HepG2 (cell line): ENCODE measurements at regions not wholly inside any gene's neighbourhood (a gene's known extent, or its start where the extent isn't known, plus 50 kb on each side); places are given as distances from the start of the nearest gene placed in this dataset.
A peak's percentile ranks its signal among the peaks of the same experiment; 100 is the strongest.

ENCODE experiments used
- DR1 ChIP-seq: sonication (generic); formaldehyde crosslinking; IDR thresholded peaks from 2 replicates; pipeline ENCODE4 v1.8.0; 2021; ENCODE audit warnings: mild to moderate bottlenecking, missing genetic modification reagents, inconsistent platforms
- HNRNPK ChIP-seq: fragments of 200-400 bp; formaldehyde crosslinking; IDR thresholded peaks from 2 replicates; pipeline ENCODE4 v1.6.1; 2018; ENCODE audit warnings: low read length, low read depth, moderate library complexity, mild to moderate bottlenecking; ENCODE audit not compliant: poor library complexity, severe bottlenecking
- HOXA3 ChIP-seq: sonication (generic); formaldehyde crosslinking; IDR thresholded peaks from 2 replicates; pipeline ENCODE4 v1.5.0; 2020; ENCODE audit warnings: missing genetic modification reagents
- POLR2A ChIP-seq, 2 experiments: IDR thresholded peaks; 2 replicates each; pipeline ENCODE4 v1.6.1; 2011; ENCODE audit warnings: low read depth in 2 of 2, low read length in 2 of 2, mild to moderate bottlenecking in 1 of 2, moderate library complexity in 1 of 2; ENCODE audit not compliant: insufficient read depth in 1 of 2
- SOX5 ChIP-seq: IDR thresholded peaks from 2 replicates; pipeline ENCODE4 v1.6.1; 2016; ENCODE audit warnings: borderline replicate concordance
- TAF15 ChIP-seq: fragments of 200-400 bp; formaldehyde crosslinking; IDR thresholded peaks from one replicate; pipeline ENCODE4 v1.6.1; 2018; ENCODE audit warnings: mild to moderate bottlenecking, low read depth, low read length; ENCODE audit not compliant: poor library complexity, severe bottlenecking
- TBP ChIP-seq: sonication (generic); formaldehyde crosslinking; IDR thresholded peaks from 2 replicates; pipeline ENCODE4 v1.5.0; 2020; ENCODE audit warnings: missing genetic modification reagents
- ZKSCAN8 ChIP-seq: IDR thresholded peaks from 2 replicates; pipeline ENCODE4 v1.6.1; 2016; ENCODE audit warnings: borderline replicate concordance, missing genetic modification reagents, missing compliant biosample characterization
- ZNF101 ChIP-seq: sonication (generic); formaldehyde crosslinking; IDR thresholded peaks from 2 replicates; pipeline ENCODE4 v1.4.0; 2020; ENCODE audit warnings: mild to moderate bottlenecking, low read depth, missing genetic modification reagents, borderline replicate concordance
- ZNF331 ChIP-seq: sonication (generic); formaldehyde crosslinking; IDR thresholded peaks from 2 replicates; pipeline ENCODE4 v1.4.0; 2020; ENCODE audit warnings: missing genetic modification reagents
- ZNF605 ChIP-seq: sonication (generic); formaldehyde crosslinking; IDR thresholded peaks from 2 replicates; pipeline ENCODE4 v1.8.0; 2022; ENCODE audit warnings: mild to moderate bottlenecking, missing genetic modification reagents
- TF ChIP-seq, protein P1 (sequence below): sonication (generic); formaldehyde crosslinking; IDR thresholded peaks from 2 replicates; pipeline ENCODE4 v1.8.1; 2022; ENCODE audit warnings: low read depth, mild to moderate bottlenecking, missing genetic modification reagents
- TF ChIP-seq, protein P2 (sequence below): sonication (generic); formaldehyde crosslinking; IDR thresholded peaks from 2 replicates; pipeline ENCODE4 v1.4.0; 2020; ENCODE audit warnings: missing genetic modification reagents, low read depth, mild to moderate bottlenecking, borderline replicate concordance
- TF ChIP-seq, protein P3 (sequence below): sonication (generic); formaldehyde crosslinking; IDR thresholded peaks from 2 replicates; pipeline ENCODE4 v1.4.0; 2020; ENCODE audit warnings: mild to moderate bottlenecking, missing genetic modification reagents
- TF ChIP-seq, protein P4 (sequence below): sonication (generic); formaldehyde crosslinking; IDR thresholded peaks from 2 replicates; pipeline ENCODE4 v1.5.1; 2020; ENCODE audit warnings: missing genetic modification reagents, mild to moderate bottlenecking, borderline replicate concordance

DNA sequence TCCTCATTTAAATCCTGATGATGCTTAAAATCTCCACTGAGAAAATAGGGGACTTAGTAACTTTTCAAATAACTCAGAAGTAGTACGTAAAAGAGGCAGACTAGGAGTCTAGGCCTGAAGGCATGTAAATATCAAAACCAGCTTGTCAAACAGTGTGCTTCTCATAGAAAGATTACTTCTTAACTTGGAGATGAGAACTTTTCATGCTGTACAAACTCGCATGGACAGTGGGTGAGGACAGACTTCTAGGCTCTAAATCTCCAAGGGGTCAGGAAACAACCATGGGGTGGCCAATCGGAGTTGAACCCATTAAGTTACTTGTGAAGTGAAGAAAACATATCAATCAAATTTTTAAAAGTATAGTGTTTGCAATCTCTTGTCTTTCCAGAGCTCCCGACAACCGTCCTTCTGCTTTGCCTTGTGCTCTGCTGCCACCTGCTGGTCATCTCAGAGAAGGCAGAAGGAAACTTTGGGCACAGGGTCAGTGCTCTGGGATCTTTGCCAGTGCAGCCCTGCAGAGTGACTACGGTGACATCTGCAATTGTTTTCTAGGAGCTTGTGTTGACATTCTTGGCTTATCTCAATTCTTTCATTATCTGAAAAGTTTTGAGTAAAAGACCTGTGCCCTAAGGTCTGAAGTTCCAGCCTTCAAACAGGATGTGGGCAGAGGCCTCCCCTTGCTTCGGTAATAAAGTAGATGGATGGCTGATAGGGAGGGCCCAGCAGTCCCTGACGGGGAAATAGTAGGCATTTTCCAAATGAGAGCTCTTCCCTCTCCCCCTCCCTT, 105.1 kb upstream of the PDE4B start (continued):
- TF ChIP-seq, protein P1, sequence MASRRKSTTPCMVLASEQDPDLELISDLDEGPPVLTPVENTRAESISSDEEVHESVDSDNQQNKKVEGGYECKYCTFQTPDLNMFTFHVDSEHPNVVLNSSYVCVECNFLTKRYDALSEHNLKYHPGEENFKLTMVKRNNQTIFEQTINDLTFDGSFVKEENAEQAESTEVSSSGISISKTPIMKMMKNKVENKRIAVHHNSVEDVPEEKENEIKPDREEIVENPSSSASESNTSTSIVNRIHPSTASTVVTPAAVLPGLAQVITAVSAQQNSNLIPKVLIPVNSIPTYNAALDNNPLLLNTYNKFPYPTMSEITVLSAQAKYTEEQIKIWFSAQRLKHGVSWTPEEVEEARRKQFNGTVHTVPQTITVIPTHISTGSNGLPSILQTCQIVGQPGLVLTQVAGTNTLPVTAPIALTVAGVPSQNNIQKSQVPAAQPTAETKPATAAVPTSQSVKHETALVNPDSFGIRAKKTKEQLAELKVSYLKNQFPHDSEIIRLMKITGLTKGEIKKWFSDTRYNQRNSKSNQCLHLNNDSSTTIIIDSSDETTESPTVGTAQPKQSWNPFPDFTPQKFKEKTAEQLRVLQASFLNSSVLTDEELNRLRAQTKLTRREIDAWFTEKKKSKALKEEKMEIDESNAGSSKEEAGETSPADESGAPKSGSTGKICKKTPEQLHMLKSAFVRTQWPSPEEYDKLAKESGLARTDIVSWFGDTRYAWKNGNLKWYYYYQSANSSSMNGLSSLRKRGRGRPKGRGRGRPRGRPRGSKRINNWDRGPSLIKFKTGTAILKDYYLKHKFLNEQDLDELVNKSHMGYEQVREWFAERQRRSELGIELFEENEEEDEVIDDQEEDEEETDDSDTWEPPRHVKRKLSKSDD, result no peak
- TF ChIP-seq TAF15 (no peak), TBP (CRISPR knock-in tag) (no peak), SOX5 (peak; percentile 99), HOXA3 (CRISPR knock-in tag) (peak; percentile 70), DR1 (no peak), ZNF331 (CRISPR knock-in tag) (peak; percentile 36; the same call in 1 of the 2 replicates), HNRNPK (no peak), ZKSCAN8 (CRISPR knock-in tag) (0 out of 2 replicates have a peak, but pooled peaks have one; percentile 44), ZNF101 (no peak), ZNF605 (CRISPR knock-in tag) (0 out of 2 replicates have a peak, but pooled peaks have one; percentile 48), POLR2A (IDR thresholded peaks at IDR 0.05; ENCODE audit: insufficient read depth in 1 of 2, low read depth in 2 of 2, low read length in 2 of 2) (no peak)
- TF ChIP-seq, protein P2, sequence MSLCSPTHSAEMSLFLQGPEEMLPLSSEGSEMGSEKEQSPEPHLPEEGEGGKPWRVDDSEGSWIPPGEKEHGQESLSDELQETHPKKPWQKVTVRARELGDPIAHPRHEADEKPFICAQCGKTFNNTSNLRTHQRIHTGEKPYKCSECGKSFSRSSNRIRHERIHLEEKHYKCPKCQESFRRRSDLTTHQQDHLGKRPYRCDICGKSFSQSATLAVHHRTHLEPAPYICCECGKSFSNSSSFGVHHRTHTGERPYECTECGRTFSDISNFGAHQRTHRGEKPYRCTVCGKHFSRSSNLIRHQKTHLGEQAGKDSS, result no peak
- TF ChIP-seq, protein P3, sequence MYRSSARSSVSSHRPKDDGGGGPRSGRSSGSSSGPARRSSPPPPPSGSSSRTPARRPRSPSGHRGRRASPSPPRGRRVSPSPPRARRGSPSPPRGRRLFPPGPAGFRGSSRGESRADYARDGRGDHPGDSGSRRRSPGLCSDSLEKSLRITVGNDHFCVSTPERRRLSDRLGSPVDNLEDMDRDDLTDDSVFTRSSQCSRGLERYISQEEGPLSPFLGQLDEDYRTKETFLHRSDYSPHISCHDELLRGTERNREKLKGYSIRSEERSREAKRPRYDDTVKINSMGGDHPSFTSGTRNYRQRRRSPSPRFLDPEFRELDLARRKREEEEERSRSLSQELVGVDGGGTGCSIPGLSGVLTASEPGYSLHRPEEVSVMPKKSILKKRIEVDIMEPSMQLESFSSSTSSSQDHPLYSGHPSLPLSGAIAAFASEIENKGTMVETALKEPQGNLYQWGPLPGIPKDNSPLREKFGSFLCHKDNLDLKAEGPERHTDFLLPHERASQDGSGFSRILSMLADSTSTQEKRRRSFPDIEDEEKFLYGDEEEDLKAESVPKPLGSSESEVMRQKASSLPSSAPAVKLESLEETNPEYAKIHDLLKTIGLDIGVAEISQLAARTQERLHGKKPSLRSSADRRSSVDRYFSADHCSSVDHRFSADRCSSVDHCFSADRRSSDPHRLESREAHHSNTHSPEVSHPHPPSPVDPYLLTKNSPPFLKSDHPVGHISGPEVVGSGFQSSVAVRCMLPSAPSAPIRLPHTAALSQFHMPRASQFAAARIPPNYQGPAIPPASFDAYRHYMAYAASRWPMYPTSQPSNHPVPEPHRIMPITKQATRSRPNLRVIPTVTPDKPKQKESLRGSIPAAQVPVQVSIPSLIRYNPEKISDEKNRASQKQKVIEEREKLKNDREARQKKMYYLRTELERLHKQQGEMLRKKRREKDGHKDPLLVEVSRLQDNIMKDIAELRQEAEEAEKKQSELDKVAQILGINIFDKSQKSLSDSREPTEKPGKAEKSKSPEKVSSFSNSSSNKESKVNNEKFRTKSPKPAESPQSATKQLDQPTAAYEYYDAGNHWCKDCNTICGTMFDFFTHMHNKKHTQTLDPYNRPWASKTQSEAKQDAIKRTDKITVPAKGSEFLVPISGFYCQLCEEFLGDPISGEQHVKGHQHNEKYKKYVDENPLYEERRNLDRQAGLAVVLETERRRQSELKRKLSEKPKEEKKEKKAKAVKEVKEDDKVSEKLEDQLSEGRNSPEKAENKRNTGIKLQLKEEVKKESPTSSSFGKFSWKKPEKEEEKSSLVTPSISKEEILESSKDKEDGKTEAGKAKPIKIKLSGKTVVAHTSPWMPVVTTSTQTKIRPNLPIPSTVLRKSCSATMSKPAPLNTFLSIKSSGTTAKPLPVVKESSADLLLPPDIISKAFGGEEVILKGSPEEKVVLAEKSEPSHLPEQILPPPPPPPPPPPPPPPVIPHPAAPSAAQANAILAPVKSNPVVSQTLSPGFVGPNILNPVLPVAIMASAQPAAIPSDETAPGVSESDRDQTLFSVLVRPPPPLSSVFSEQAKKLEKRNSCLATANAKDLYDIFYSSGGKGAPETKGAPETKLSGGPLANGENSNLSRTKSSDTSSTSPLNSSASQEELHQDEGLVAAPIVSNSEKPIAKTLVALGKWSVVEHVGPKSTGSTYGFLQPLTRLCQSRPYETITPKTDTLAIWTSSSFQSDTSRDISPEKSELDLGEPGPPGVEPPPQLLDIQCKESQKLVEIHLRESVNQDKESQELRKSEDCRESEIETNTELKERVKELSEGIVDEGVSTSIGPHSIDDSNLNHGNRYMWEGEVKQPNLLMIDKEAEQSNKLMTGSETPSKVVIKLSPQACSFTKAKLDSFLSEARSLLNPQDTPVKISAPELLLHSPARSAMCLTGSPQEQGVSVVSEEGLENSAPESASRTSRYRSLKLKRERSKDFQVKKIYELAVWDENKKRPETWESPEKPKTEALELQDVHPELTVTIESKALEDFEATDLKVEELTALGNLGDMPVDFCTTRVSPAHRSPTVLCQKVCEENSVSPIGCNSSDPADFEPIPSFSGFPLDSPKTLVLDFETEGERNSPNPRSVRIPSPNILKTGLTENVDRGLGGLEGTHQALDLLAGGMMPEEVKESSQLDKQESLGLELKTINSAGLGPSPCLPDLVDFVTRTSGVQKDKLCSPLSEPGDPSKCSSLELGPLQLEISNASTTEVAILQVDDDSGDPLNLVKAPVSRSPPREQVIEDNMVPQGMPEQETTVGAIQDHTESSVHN (CRISPR knock-in tag), result no peak
- TF ChIP-seq, protein P4, sequence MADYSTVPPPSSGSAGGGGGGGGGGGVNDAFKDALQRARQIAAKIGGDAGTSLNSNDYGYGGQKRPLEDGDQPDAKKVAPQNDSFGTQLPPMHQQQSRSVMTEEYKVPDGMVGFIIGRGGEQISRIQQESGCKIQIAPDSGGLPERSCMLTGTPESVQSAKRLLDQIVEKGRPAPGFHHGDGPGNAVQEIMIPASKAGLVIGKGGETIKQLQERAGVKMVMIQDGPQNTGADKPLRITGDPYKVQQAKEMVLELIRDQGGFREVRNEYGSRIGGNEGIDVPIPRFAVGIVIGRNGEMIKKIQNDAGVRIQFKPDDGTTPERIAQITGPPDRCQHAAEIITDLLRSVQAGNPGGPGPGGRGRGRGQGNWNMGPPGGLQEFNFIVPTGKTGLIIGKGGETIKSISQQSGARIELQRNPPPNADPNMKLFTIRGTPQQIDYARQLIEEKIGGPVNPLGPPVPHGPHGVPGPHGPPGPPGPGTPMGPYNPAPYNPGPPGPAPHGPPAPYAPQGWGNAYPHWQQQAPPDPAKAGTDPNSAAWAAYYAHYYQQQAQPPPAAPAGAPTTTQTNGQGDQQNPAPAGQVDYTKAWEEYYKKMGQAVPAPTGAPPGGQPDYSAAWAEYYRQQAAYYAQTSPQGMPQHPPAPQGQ (CRISPR knock-in tag), result no peak
